ENCODE measurements at regions not wholly inside any gene's neighbourhood (a gene's known extent, or its start where the extent isn't known, plus 50 kb on each side); places are given as distances from the start of the nearest gene placed in this dataset.

DNA sequence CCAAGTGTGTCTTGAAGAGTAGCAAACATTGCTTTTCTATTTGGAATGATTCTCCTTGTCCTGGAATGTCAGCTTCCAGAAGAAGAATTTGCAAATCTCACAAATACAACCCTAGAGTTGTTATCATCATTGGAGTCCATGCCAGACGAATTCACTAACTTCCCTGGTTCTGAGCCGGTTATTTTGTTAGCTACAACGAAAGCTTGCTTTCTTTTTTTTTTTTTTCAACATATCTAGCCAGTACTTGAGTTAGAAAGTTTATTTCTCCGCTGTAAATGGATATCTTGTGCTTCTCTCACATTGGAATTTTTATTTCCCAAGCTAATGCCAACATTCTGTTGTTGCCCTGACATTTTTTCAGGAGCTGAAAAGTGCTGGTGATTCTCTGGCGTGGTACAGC is 138.1 kb upstream of the POM121L12 start:
- DNase-seq (ENCODE audit: low read depth), result no peak

DNA sequence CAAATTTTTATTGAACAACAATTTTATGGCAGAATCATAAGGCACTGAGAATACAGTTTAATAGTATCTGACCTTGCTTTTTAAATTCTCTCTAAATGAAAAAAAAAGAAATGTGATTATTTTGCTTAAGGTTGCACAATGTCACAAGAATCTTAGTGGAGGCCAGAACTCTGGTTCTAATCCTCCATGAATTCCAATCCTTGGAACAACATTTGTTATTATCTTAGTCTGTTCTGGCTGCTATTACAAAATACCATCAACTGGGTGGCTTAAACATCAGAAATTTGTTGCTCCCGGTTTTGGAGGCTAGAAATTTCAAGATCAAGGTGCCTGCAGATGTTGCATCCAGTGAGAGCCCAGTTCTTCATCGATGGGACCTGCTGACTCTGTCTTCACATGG is 158.2 kb upstream of the POM121L12 start:
- no peak for DNase-seq (ENCODE audit: low read depth)

DNA sequence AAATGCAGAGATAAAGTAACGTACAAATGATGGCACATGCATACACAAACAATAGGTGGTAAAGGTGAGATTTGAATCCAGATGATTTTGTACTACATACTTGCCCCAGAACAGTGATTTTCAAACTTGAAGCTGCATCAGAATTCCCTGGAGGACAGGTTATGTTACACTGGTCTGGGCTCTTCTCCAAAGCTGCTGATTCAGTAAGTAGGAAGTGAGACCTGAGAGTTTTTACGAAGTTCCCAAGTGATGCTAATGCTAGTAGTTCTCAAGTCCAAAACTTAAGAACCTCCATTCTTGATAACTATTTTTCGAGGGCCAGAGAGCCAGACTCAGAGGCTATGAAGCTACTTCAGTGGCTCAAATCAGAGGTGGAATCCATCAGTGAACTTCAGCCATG is 159.0 kb upstream of the POM121L12 start:
- no peak for DNase-seq (ENCODE audit: low read depth)

DNA sequence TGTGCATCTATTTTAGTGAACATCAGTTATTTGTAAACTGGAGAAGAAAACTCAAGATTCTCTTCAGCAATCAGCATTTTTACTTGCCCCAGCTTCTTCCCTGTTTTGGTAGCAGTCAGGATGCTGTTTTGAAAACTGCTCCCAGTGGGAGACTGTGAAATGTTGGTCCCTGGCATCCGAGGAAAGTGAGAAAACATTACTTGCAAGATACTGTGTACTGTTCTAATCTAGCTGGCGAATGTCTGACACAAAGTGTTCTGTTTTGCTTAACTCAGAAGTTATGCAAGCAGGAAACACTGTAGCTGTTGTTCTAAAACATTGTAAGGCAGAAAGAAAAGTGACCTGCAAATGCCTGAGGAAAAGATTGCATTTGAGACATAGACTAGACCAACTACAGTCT is 171.8 kb upstream of the POM121L12 start:
- no peak for DNase-seq (ENCODE audit: low read depth)

DNA sequence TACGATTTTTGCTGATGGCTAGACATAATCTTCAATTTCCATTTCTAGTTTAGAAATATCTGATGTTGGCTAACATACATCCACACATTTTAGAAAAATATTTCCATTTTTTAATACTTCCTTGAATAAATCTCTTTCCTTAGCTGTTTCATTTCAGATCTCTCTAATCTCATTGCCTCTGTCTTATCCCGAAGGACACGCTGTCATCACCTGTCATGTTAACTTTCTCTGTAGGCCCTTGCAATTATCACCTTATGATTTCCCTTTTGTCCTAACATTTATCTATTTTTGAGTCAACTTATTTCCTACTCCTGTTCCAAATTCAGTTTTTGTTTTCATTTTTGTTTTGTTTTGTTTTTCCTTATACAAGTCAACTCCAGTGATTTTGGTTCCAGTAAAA is 173.1 kb upstream of the POM121L12 start:
- no peak for DNase-seq (ENCODE audit: low read depth)

DNA sequence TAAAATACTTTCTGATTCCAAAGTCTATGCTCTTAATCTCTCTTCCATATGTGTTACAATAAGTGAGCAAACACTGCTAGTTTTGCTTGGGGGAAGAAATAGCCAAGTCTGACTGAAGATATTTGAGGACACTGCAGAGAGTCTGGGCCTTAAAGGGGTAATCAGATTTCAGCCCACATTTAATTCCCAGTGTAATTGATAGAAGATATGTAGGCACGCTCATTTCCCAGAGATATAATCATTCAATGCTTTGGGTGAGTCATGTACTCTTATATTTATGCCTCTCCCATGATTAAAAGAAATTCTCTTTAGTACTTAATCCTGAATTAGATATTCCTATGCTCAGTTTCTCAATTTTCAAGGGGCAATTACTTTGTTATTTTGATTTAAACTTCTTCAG is 178.1 kb upstream of the POM121L12 start:
- DNase-seq (ENCODE audit: low read depth), result no peak

DNA sequence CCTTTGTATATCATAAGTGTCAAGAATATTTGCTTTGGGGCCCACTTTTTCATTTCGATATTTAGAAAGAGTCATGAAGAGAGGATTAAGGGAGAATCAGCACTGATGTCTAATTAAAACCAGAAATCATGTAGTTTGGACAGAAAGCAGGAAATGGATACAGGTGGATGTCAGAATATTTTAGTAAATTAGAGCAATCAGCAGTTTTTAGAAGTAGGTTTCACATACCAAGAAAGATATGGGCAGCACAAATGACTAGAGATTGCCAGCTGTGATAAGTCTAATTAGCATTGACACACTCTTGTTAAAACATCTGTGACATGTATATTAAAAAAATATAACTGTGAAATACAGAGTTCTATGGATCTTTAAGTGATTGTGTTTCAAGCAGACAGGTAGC is 180.8 kb upstream of the POM121L12 start:
- DNase-seq (ENCODE audit: low read depth), result no peak

DNA sequence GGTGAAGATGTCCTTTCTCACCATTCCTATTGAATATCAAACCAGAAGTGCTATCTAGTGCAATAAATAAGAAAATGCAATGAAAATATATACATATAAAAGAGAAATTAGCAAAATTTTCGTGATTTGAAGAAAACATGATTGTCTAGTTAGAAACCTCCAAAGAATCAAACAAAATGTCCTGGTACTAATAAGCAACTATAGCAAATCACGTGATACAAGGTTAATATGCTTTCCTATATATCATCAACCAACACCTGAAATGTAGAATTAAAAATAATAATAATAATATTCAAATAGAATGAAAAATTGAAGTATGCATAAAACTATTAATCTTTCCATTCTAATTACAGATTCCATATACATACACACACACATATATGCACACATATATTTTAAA is 183.9 kb upstream of the POM121L12 start:
- DNase-seq (ENCODE audit: low read depth), result no peak

DNA sequence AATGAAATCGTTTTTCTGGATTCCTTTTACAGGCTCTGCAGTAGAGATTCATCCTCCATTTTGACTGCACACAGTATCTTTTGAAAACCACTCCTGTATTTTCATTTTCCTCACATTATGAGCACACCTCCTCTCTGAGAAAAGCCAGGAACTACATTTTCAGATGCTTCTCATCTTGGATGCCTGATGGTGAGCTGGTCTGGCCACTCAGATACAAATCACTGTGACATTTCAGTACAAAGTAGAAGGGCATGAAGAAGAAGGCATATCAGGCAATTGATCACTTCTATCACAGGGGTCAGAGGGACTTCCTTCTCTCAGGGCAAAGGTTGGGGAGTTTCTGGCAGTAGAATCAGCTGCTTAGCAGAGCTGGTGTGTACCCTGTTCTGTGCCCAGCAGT is 192.0 kb upstream of the POM121L12 start:
- DNase-seq (ENCODE audit: low read depth), result no peak

DNA sequence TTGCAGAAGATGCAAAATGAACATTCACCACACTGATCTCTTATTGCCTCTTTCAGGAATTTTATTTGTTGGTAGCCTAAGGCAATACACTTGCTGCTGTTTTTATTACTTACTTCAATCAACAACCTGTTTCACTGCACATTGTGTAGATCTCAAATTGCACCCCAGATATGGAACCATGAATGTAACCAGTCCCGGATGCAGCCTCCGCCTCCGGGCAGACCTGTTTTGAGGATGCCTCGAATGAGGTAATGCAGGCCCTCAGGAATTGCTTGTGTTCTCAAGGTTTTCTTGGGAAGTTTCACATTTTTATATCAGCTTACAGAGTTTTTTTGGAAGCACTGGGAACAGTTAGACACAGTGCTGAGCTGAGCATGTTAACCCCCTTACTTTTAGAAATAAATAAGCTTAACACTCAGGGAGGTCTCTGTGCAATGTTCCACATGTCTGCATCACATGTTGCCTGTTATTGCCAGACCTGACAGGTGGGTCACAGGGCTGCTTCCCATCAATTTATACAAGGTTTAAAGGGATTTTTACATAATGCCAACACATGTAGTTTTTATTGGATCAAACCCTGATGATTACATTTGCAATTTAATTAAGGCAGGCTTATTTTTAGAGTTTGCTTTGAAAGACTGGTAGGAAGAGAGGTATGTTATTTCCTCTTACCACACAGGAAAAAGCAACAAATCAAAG is 193.1 kb upstream of the POM121L12 start:
- no peak for DNase-seq (ENCODE audit: low read depth)

DNA sequence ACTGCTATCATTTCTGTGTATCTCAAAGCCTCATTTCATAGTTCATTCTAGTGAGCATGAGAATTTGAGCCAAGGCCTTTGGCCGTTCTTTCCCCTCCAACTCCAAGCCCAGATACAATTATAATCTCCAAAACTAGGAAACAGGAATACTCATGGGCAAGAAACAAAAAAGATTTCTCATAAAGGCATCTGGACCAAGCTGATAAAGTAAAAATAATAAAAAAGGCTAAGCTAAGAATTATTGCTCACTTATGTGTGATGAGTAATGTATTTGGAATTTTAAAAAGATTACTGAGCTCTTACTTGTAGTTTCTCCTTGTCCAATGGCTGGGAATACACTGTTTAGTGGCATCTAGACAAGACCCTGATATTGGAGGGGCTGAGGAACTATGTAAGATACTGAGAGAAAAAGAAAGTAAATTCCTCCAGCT is 196.4 kb upstream of the POM121L12 start:
- DNase-seq (ENCODE audit: low read depth), result peak; percentile 19

DNA sequence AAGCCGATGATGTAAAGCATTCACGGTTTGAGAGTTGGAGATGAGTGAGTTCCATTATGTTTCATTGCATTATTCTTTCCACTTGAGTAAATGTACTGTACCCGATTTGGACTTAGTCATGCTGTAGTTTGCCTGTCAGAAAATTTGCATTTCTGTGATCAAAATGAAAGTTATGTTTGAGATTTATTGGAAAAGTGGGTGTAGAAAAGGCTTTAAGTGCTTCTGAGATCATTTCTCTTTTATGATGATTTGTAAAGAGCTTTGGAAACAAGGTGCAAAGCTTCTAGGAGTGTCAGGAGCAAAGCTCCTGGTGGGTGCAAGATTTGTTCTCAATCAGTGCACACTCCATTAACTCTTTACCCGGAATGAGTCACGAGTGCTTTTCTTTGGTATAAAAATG is 204.1 kb upstream of the POM121L12 start:
- no peak for DNase-seq (ENCODE audit: low read depth)

DNA sequence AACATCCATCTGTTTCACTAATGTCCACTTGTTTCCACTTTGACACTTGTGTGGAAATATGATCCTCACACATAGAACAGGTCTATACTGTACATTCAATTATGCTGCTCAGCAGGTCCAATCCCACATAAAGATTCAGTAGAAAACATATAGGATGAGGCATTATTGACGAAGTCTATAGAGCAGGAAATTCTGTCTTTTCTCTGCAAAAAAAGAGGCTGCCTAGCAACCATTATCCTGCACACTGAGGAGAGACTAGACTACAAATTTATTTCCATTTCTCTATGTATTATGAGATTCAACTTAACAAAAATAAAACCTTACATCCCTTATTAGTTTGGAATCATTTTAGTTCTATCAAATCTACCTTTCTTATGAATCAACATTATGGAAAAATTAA is 204.6 kb upstream of the POM121L12 start:
- DNase-seq (ENCODE audit: low read depth), result no peak

DNA sequence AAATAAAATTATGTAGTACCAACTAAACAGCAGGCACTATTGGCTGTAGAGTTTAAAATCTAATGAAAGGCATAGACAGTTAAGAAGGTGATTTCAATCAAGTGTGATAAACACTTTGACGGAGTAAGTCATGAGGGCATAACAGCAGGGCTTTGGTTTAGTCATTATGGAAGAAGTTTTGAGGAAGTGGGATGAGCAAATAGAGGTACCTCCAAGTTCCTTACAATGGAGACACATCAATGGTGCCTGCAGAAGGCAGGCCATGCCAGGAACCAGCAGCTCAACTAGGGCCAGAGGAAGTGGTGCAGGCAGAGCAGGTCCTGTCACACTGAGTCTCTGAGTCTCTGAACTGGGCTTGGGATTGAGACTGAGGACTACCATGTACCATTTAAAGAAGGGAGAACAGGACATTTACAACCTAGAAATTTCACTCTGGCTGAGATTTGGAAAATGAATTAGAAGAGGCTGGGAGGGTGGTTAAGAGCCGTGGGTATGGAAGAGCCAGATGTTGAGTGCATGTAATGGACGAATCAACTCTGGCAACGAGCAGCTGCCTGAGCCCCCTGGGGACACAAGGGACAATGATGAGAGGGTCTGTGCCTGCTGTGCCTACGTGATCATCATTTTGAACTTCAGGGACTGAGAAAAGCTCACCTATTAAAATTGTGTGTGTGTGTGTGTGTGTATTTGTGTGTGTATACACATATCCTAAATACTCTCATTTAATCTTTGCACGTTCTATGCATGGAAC is 208.7 kb upstream of the POM121L12 start:
- no peak for DNase-seq (ENCODE audit: low read depth)

DNA sequence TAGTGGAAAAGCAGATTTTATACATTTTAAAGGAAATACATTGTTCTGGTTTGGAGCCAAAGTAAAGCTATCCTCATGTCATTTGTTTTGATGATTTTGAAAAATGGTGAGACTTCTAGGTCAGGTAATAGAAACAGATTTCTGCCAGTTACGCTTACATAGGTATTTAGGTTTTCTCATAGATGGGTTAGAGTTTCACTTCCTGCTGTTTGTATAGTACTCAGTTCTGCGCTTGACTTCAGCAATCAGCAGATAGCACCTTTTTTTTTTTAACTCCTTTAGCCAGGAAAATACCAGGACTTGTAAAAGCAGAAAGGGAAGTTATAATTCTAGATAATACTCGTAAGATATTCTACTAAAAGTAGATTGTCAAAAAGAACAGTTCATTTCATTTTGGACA is 209.8 kb upstream of the POM121L12 start:
- no peak for DNase-seq (ENCODE audit: low read depth)

DNA sequence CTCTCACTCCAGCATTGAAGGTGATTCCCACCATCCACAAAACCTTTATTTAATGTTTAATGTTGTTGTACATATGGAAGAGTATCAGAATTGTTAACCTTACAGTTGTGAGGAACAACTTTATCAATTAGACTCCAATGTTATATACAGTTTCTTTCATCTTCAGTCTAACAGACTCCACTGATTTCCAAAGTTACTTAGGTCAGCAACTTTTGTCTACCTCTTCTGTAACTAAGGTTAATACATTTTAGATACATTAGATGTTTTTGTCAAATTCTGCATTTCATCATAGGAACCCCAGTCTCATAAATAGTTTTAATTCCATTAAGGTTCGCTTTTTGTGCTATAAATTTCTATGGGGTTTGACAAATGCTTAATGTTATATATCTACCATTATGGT is 223.9 kb upstream of the POM121L12 start:
- DNase-seq (ENCODE audit: low read depth), result no peak

DNA sequence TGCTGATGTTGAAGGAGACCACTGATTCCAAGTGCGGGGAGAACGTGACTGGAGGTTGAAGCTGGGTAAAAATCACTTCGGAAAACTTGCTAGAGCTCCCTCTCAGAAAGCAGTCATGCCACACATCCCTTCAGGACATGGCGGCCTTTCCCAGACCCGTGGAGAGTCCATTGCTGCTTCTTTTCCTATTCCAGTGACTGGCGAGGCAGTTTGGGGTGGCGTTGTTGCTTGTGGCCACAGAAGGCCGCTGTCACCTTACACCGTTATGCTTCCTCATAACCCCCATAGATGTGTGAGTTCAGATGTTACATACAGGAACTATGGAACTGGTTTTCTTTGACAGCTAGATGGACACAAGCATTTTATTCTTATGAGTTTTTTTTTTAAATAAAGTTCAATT is 235.6 kb upstream of the POM121L12 start:
- DNase-seq (ENCODE audit: low read depth), result no peak

DNA sequence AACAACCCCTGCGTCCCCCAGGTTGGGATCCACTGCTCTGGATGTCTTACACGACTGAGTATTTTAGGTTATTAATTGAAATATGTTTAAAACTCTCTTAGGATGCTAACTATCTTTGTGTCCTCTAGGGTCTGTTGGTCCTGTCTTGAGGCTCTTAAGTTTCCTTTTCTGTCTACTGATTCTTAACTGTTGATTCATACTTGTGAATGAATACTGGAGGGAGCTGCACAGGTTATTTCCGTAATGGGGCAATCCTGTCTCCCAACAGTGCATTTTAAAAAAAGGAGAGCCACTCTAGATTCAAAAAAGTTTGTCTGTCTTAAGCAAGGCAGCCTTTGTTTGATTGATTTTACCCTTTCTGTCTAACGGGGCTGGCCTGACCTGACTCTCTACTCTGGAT is 237.6 kb upstream of the POM121L12 start:
- DNase-seq (ENCODE audit: low read depth), result no peak

DNA sequence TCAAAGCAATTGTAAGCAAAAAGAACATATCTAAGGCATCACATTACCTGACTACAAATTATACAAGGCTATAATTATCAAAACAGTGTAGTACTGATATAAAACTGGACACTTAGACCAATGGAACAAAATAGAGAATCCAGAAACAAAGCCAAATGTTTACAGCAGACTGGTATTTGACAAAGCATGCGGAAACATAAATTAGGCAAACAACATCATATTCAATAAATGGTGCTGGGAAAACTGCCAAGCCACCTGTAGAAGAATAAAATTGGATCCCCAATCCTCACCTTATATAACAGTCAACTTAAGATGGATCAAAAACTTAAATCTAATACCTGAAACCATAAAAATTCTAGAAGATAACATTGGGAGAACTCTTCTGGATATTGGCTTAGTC is 240.8 kb upstream of the POM121L12 start:
- no peak for DNase-seq (ENCODE audit: low read depth)

DNA sequence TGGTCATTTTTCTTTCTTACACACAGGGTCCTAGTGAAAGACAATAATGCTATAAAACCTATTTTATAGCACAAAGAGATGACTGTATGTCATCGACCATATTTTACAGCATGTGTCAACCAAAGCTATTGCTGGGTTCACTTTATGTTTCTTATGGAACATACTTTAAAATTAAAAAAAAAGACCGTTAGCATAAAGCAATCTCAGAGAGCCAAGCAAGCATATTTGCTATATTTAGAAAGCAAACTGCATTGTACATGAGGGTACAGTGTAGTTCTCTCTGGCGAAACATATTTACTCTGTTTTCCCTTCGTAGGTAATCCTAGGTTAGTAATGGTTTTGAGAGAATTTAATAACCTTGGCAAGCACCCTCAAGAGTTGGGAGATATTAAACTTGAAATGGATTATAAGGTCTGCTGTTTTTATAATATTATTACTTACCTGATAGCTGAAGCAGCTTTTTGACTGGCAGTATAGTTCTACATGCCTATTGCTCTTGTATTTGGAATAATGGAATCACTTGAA is 244.2 kb upstream of the POM121L12 start:
- no peak for DNase-seq (ENCODE audit: low read depth)

DNA sequence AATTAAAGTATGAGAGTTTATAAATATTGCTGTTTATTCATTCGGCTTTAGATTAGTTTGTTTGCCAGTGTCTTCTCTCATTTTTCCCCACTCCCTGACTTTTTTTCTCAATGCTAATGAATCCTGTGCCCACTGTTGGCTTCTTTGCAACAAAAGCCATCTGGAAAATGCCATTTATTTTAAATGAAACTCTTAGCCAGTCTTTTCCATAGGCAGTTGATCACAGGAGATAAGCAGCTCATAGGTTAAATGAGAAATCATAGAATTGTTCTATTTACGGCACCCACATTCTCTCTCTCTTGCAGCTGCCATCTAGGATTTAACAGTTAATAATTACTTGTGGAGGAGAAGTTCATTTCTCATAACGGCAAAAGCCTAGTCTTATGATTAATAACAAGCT is 249.3 kb upstream of the POM121L12 start:
- DNase-seq (ENCODE audit: low read depth), result no peak

DNA sequence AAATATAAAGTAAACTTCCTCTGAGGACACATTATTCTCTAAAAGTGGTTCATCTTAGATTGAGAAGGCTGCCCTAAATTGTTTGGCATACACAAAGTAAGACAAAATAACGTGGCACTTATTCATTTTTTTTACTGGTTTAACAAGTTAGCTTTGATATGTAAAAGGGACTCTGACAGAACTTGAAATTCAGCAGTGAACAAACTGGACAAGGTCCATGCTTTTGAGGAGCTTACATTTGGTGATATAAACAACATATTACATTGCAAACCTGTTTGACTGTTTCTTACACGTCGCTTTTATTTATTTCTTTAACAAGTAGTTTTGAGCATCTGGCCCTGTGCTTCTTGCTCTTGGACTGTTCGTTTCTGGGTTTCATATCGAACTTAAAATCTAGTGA is 253.1 kb upstream of the POM121L12 start:
- no peak for DNase-seq (ENCODE audit: low read depth)

DNA sequence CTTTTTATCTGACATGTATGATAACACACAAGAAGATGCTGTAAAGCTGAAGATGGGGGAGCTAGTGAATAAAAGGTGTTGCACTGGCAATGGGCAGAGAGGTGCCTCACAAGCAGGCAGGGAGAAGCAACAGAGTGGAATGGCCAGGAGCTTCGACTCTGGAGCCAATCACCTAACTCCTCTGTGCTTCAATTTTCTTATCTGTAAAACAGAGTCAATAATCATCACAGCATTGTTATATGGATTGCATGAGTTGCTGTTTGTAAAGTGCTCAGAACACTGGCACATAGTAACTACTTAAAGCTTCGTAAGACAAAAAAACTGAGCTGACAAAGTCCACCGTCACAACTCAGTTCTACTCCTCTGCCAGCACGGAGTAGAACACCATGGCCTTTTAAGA is 254.2 kb upstream of the POM121L12 start:
- DNase-seq (ENCODE audit: low read depth), result no peak

DNA sequence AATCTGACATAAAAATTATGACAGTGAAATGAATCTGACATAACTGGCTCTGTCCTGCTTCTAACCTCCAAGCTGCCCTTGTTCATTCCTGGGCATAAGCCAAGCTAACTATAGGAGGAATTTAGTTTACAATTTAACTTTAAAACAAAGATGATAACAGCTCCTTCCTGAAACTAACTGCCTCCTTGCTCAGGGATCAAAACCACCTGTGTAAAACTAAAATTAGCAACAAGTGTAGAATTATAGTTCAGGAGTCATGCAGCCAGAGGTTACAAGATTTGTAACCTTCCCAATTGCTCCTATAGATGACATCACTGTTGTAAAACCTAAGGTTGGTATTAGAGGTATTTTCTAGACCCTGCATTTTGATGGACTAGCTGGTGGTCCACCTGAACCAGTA is 256.4 kb upstream of the POM121L12 start:
- no peak for DNase-seq (ENCODE audit: low read depth)

Data from HS-5 (cell line).